ENCODE measurements at regions not wholly inside any gene's neighbourhood (a gene's known extent, or its start where the extent isn't known, plus 50 kb on each side); places are given as distances from the start of the nearest gene placed in this dataset.

DNA sequence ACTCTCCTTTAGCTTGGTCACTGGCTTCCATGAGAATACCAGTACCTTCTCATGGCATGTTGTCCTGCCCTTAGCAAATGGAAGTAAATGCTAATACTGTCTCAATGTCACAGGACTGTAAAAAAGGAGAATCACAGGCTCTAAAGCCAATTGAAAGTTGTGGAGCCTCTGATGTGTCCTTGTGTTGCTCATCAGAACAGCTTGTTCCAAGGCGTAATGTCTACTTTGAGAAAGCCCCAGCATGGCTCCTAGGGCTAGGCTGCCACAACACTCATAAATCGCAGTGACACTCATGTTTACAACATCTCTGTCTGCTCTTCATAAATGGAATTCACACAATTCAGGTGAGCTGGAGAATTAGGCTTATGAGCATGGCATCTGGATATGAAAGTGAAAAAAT is 94.9 kb downstream of the ACTL7B start:
- TF ChIP-seq, protein P1, sequence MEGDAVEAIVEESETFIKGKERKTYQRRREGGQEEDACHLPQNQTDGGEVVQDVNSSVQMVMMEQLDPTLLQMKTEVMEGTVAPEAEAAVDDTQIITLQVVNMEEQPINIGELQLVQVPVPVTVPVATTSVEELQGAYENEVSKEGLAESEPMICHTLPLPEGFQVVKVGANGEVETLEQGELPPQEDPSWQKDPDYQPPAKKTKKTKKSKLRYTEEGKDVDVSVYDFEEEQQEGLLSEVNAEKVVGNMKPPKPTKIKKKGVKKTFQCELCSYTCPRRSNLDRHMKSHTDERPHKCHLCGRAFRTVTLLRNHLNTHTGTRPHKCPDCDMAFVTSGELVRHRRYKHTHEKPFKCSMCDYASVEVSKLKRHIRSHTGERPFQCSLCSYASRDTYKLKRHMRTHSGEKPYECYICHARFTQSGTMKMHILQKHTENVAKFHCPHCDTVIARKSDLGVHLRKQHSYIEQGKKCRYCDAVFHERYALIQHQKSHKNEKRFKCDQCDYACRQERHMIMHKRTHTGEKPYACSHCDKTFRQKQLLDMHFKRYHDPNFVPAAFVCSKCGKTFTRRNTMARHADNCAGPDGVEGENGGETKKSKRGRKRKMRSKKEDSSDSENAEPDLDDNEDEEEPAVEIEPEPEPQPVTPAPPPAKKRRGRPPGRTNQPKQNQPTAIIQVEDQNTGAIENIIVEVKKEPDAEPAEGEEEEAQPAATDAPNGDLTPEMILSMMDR (IDR thresholded peaks at IDR 0.05): no peak
- TF ChIP-seq POLR2A (IDR thresholded peaks at IDR 0.05; ENCODE audit: low read depth): no peak
- Histone ChIP-seq H3K27me3 (no peaks in the 10 kb centered on the region), H3K27ac (replicated peaks in 1 of 4) (no peak overlapping the region), H3K4me3 (no peak overlapping the region), H3K36me3 (no peaks in the 10 kb centered on the region), H3K9me3 (no peaks in the 10 kb centered on the region), H3K4me1 (peaks cover 3 to 11% (median 9%) of the 10 kb centered on the region in 4 donors)
- intact Hi-C loops (cut with DNase I): loop anchor here (5.0 kb wide), 2 partner anchors 1294 to 1339 kb away; no protein-coding TSS in a partner anchor
- no peak for DNase-seq (ENCODE audit: extremely low spot score)
- 94% methylated on average over 2 of the region's 2 CpGs for WGBS

DNA sequence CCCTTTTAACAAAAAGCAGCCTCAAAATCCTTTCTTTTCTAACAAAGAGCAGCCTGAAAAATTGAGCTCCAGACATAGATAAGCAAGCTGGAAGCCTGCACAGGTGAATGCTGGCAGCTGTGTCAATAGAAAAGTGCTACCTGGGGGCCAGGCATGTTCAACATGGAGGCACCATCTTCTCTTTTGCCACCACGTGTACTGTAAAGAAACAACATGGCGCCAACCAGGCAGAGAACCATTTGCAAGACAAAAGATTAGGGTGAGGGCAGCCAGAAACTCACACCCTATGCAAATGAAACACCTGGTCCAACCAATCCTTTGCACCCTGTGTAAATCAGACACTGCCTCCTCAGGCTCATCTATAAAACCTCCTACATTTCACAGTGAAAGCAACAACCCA is 96.0 kb downstream of the ACTL7B start:
- peaks cover 3 to 11% (median 9%) of the 10 kb centered on the region in 4 donors for H3K4me1 ChIP-seq
- TF ChIP-seq EP300 (IDR thresholded peaks at IDR 0.05) (no peak), POLR2A (IDR thresholded peaks at IDR 0.05; ENCODE audit: low read depth) (no peak), POLR2AphosphoS5 (IDR thresholded peaks at IDR 0.05) (no peak)
- TF ChIP-seq, protein P1 (IDR thresholded peaks at IDR 0.05): no peak
- H3K36me3 ChIP-seq: no peaks in the 10 kb centered on the region
- WGBS: 88% methylated on average over 2 of the region's 2 CpGs
- no peak overlapping the region for H3K4me3 ChIP-seq
- no peaks in the 10 kb centered on the region for H3K9me3 ChIP-seq
- no peak for DNase-seq (ENCODE audit: extremely low spot score)
- no peaks in the 10 kb centered on the region for H3K27me3 ChIP-seq
- intact Hi-C loops (cut with DNase I): loop anchor here (5.0 kb wide), 2 partner anchors 1293 to 1338 kb away; no protein-coding TSS in a partner anchor
- H3K27ac ChIP-seq (replicated peaks in 1 of 4): no peak overlapping the region

DNA sequence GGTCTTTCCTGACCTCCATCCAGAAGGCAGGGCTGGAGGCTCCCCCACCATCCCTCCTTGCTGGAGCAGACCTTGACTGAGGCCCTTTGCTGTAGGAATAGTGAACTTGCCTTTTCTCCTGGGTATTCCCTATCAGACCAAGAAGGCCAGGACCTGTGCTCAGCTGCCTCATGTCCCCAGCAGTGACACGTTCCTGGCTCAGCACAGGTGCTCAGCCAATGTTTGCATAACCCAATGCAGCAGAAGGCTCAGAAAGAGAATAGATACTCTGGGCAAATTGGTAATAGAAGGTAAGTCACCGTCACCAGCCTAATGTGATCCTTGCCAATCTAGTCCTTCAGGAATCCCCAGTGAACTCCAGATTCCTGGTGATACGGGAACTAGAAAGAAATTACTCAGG is 96.4 kb downstream of the ACTL7B start:
- no peaks in the 10 kb centered on the region for H3K9me3 ChIP-seq
- no peak overlapping the region for H3K4me3 ChIP-seq
- no peaks in the 10 kb centered on the region for H3K36me3 ChIP-seq
- H3K4me1 ChIP-seq: peaks cover 3 to 11% (median 9%) of the 10 kb centered on the region in 4 donors
- H3K27ac ChIP-seq (replicated peaks in 1 of 4): no peak overlapping the region
- intact Hi-C loops (cut with DNase I): no loop called here
- H3K27me3 ChIP-seq: no peaks in the 10 kb centered on the region
- WGBS: 87% methylated on average over 3 of the region's 3 CpGs
- TF ChIP-seq, protein P1 (IDR thresholded peaks at IDR 0.05): no peak
- TF ChIP-seq EP300 (IDR thresholded peaks at IDR 0.05) (no peak), POLR2AphosphoS5 (IDR thresholded peaks at IDR 0.05) (no peak), POLR2A (IDR thresholded peaks at IDR 0.05; ENCODE audit: low read depth) (no peak)
- no peak for DNase-seq (ENCODE audit: extremely low spot score)

DNA sequence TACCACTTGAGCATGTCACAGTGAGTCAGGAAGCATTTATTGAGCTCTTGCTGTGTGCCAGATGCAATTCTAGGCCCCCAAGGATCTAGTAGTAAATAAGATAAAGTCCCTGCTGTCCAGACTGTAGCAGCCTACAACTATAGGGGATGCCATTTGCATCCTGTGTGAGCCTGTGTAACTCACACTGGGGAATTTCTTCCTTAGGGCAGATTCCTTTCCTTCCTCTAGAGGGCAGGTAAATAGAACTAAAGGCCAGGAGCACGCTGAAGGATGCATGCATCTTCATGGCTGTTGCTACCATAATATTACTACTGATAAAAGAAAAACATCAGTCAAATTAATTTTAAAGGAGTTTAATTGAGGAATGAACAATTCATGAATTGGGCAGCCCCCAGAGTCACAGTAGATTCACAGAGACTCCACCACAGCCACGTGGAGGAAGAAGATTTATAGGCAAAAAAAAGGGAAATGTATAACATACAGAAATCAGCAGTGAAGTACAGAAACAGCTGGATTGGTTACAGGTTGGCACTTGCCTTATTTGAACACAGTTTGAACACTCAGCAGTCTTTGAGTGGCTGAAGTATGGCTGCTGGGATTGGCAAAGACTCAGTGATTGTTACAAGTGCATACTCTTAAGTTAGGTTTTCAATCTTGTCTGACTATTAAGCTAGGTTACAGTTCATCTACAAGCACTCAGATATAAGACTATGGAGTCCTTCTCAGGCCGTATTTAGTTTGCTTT is 98.9 kb downstream of the ACTL7B start:
- Histone ChIP-seq H3K4me1 (peaks cover 3 to 11% (median 7%) of the 10 kb centered on the region in 4 donors), H3K27ac (replicated peaks in 1 of 4) (no peak overlapping the region), H3K4me3 (no peak overlapping the region), H3K27me3 (no peaks in the 10 kb centered on the region), H3K9me3 (no peaks in the 10 kb centered on the region), H3K36me3 (no peaks in the 10 kb centered on the region)
- WGBS: 63% methylated on average over 3 of the region's 3 CpGs
- TF ChIP-seq POLR2A (IDR thresholded peaks at IDR 0.05; ENCODE audit: low read depth): no peak
- TF ChIP-seq EP300 (IDR thresholded peaks at IDR 0.05): no peak
- no peak for TF ChIP-seq POLR2AphosphoS5 (IDR thresholded peaks at IDR 0.05)
- TF ChIP-seq, protein P1 (IDR thresholded peaks at IDR 0.05): no peak
- intact Hi-C loops (cut with DNase I): no loop called here
- no peak for DNase-seq (ENCODE audit: extremely low spot score)
